Endometrium (tissue), 2 donors: ENCODE measurements at regions not wholly inside any gene's neighbourhood (a gene's known extent, or its start where the extent isn't known, plus 50 kb on each side); places are given as distances from the start of the nearest gene placed in this dataset.
"Not testable (repeated sequence)": the region's sequence is repeated elsewhere in the genome, so short reads cannot be mapped to it uniquely, and the experiment has no call there.

Experiments used
- FAIRE-seq: peaks from 2 replicates; lab custom pipeline; 2012; peaks lifted over from hg19 to GRCh38; lab: Jason Lieb, UNC
- donor health status: control.
- donor health status: control.

GRCh38 chr19:31037286-31037980 is 311.8 kb downstream of the TSHZ3 start:
- FAIRE-seq = no peak

GRCh38 chr19:31031455-31031854 is 317.8 kb downstream of the TSHZ3 start:
- FAIRE-seq = not testable (repeated sequence)

GRCh38 chr19:31023038-31023437 is 326.2 kb downstream of the TSHZ3 start:
- FAIRE-seq = no peak

- FAIRE-seq = peak; percentile 94
Observed at GRCh38 chr19:31018936-31019335, 330.3 kb downstream of the TSHZ3 start.

- no peak for FAIRE-seq
Observed at GRCh38 chr19:31015778-31016177, 333.5 kb downstream of the TSHZ3 start.

- FAIRE-seq = no peak
Observed at GRCh38 chr19:31014668-31015067, 334.6 kb downstream of the TSHZ3 start.

- no peak for FAIRE-seq
Observed at GRCh38 chr19:31013384-31014020, 335.7 kb downstream of the TSHZ3 start.

GRCh38 chr19:31002518-31003244 is 346.6 kb downstream of the TSHZ3 start:
- no peak for FAIRE-seq

- no peak for FAIRE-seq
Observed at GRCh38 chr19:31001991-31002390, 347.2 kb downstream of the TSHZ3 start.

- FAIRE-seq = no peak
Observed at GRCh38 chr19:31000913-31001312, 348.3 kb downstream of the TSHZ3 start.

GRCh38 chr19:30999726-31000125 is 349.5 kb downstream of the TSHZ3 start:
- peak; percentile 93 for FAIRE-seq

- FAIRE-seq = no peak
Observed at GRCh38 chr19:30997222-30997621, 352.0 kb downstream of the TSHZ3 start.

- FAIRE-seq = no peak
Observed at GRCh38 chr19:30978639-30979038, 370.6 kb downstream of the TSHZ3 start.

- FAIRE-seq = no peak
Observed at GRCh38 chr19:30969591-30969990, 379.6 kb downstream of the TSHZ3 start.

- FAIRE-seq = no peak
Observed at GRCh38 chr19:30968841-30969399, 380.3 kb downstream of the TSHZ3 start.

- no peak for FAIRE-seq
Observed at GRCh38 chr19:30968210-30968609, 381.0 kb downstream of the TSHZ3 start.

- FAIRE-seq = no peak
Observed at GRCh38 chr19:30966486-30966885, 382.8 kb downstream of the TSHZ3 start.

- FAIRE-seq = no peak
Observed at GRCh38 chr19:30959011-30959410, 390.2 kb downstream of the TSHZ3 start.

GRCh38 chr19:30955112-30956104 is 393.8 kb downstream of the TSHZ3 start:
- no peak for FAIRE-seq

- FAIRE-seq = not testable (repeated sequence)
Observed at GRCh38 chr19:30944276-30944932, 404.8 kb downstream of the TSHZ3 start.
